SU-DHL-6 (cell line): ENCODE measurements at regions not wholly inside any gene's neighbourhood (a gene's known extent, or its start where the extent isn't known, plus 50 kb on each side); places are given as distances from the start of the nearest gene placed in this dataset.

Source experiments
- CTCF ChIP-seq: fragments of 200-600 bp; sonication (generic); IDR thresholded peaks from one replicate; pipeline ENCODE4 v1.5.1; 2017; ENCODE audit warnings: antibody characterized with exemption, mild to moderate bottlenecking, low read length, moderate library complexity; ENCODE audit not compliant: insufficient read depth, poor library complexity, severe bottlenecking
- EZH2phosphoT487 ChIP-seq: fragments of 200-600 bp; sonication (generic), shearing (Covaris generic); conservative IDR thresholded peaks from 2 replicates; pipeline ENCODE4 v1.6.1; 2018; ENCODE audit warnings: mild to moderate bottlenecking, antibody characterized with exemption, low read length, moderate library complexity, mixed read lengths

GRCh38 chr3:190972840-190973270 lies 110.4 kb upstream of the GMNC start:
- TF ChIP-seq CTCF (no peak), EZH2phosphoT487 (no peak)
